Heart left ventricle (tissue), 13 donors: ENCODE measurements at regions not wholly inside any gene's neighbourhood (a gene's known extent, or its start where the extent isn't known, plus 50 kb on each side); places are given as distances from the start of the nearest gene placed in this dataset.

Source experiments
- POLR2A ChIP-seq, 2 donors: fragments of 450-650 bp; IDR thresholded peaks; one replicate each; pipeline ENCODE4 v1.6.1; 2017; ENCODE audit warnings: antibody characterized with exemption in 2 of 2, mild to moderate bottlenecking in 2 of 2, moderate library complexity in 2 of 2
- TF ChIP-seq, protein P1 (sequence below), 12 donors: fragments of 200-600 bp; sonication (generic) in 4 of 12; IDR thresholded peaks; one replicate each; pipeline versions ENCODE4 v1.5.0 to v1.8.0; 2018 to 2022; ENCODE audit warnings: antibody characterized with exemption in 12 of 12, mild to moderate bottlenecking in 5 of 12
- donor health status: ischemic (EF 13 %, LVEDD 7.1; RV severe dilation, severe dysfunction).
- donor health status: DM: no; HTN: yes; CAD: no.
- donor health status: DM: no; HTN: no; CAD: no.
- donor health status: ischemic (EF 25% LVEDD 6.9; RV normal size, moderate dysfunction).
- donor health status: ischemic (EF 25% LVEDD 5.7; RV mildly dilated, moderate dysfunction).
- donor health status: ischemic (EF 35%, LVEDD 5.7; RV mildly dilated, moderate dysfunction).
- donor health status: nonischemic (EF 11% LVEDD 7.7; RV severe dilation, severe dysfunction).
- donor health status: DM: yes; HTN: yes; CAD: no.
- donor health status: PGD.
- donor health status: ischemic (EF 29% LVEDD 5.4; RV normal size, mild dysfunction).
- donor health status: nonischemic (EF 23%, LVEDD 6.1; RV moderate dilation, normal function).

DNA sequence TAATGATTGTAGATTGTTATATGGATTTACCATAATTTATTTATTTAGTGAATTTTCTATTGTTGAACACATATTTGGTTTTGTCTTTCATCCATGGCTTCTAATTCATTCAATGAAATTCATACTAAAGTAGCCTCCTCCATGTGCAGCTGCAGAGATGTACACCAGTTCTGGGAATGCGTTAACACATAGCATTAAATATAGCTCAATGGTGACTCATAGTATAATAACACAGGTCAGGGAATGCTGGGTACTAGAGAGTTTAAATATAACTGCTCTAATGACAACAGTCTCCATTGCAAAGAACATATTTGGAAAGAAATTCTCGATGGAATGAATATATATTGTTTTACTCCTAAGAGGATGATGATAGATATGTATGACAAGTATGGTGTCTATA lies 1190.2 kb upstream of the NRXN1 start:
- TF ChIP-seq, protein P1, sequence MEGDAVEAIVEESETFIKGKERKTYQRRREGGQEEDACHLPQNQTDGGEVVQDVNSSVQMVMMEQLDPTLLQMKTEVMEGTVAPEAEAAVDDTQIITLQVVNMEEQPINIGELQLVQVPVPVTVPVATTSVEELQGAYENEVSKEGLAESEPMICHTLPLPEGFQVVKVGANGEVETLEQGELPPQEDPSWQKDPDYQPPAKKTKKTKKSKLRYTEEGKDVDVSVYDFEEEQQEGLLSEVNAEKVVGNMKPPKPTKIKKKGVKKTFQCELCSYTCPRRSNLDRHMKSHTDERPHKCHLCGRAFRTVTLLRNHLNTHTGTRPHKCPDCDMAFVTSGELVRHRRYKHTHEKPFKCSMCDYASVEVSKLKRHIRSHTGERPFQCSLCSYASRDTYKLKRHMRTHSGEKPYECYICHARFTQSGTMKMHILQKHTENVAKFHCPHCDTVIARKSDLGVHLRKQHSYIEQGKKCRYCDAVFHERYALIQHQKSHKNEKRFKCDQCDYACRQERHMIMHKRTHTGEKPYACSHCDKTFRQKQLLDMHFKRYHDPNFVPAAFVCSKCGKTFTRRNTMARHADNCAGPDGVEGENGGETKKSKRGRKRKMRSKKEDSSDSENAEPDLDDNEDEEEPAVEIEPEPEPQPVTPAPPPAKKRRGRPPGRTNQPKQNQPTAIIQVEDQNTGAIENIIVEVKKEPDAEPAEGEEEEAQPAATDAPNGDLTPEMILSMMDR (IDR thresholded peaks at IDR 0.05), result no peak
- no peak for TF ChIP-seq POLR2A (IDR thresholded peaks at IDR 0.05)
